GM11168 (cell line): ENCODE measurements at regions not wholly inside any gene's neighbourhood (a gene's known extent, or its start where the extent isn't known, plus 50 kb on each side); places are given as distances from the start of the nearest gene placed in this dataset.

Experiments used
- in situ Hi-C: fragments of 300-500 bp; cut with MboI; formaldehyde crosslinking; loops from one replicate; pipeline ENCODE4 v1.12.0; 2022; ENCODE audit warnings: low sequenced_read_pairs; ENCODE audit not compliant: unreplicated experiment

- in situ Hi-C loops: loop anchor here (25.0 kb wide), 1 partner anchor 275 kb away; no protein-coding TSS in a partner anchor
These were observed 114.4 kb downstream of the ZFP36L2 start for GRCh38 chr2:43111788-43112554.

DNA sequence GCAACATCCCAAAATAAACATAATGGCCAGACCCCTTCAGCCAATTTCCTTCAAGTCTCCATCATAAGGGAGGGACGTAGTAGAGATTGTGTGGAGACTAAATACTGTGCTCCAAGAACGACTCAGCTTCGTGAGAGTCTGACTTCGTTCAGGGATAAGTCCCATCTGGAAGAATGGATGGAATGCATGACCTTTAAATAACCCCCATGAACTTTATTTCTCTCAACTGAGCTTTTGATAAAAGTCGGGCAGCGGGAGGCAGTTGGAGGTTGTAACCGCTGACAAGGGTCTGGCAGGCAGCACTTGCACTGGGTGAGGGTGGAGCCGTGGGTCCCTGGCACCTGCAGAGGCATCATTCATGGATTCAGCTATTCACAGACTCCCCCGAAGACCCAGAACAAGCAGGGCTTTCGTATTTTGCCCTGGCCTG, 115.9 kb downstream of the ZFP36L2 start:
- in situ Hi-C loops: loop anchor here (25.0 kb wide), 1 partner anchor 273 kb away; no protein-coding TSS in a partner anchor

GRCh38 chr2:43109261-43109743, 117.1 kb downstream of the ZFP36L2 start:
- in situ Hi-C loops: loop anchor here (25.0 kb wide), 1 partner anchor 272 kb away; no protein-coding TSS in a partner anchor

GRCh38 chr2:43107679-43108078, 118.7 kb downstream of the ZFP36L2 start:
- in situ Hi-C loops: loop anchor here (25.0 kb wide), 1 partner anchor 270 kb away; no protein-coding TSS in a partner anchor

GRCh38 chr2:43106559-43107527, 119.6 kb downstream of the ZFP36L2 start:
- in situ Hi-C loops: loop anchor here (25.0 kb wide), 1 partner anchor 270 kb away; no protein-coding TSS in a partner anchor

DNA sequence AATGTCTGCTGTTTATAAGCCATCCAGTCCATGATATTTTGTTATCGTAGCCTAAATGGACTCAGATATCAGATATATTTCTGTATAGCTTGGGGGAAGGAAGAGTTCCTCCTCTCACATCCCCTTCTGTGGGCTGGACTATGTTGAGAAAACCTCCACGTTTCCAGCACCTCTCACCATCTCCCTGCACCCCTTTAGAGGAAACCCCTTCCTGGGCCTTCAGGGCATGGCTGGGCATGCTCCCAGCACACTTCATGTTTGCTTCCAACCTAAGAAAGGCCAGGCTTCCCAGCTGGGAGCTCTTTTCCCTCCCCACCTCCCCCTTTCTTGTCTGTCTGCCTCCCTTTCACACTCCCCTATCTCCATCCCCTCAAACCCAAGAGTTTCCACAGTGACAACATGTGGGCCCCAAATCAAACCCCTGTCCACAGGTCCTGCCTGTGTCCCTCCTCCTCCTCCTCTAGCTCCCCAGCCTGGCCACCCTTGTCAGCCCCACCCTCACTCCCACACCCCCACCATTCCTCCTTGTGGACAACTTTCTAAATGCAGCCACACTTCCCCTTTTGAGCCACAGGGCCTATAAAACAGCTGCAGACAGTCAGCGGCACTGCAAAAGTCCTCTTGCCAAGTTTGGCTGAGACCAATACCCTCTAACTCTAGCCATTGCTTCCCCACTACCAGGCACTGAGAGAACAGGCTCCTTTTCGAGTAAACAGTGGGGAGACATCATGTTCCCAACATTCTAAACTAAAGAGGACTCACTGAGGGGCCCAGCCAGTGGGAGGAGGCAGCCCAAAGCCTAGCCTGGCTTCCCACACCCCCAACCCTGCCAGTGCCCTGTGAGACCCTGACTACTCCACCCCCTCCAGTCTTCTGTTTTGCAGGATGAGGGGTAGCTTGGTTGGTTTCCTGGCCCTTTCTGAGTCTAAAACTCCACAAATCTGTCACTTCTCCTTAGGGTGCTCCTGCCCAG, 120.5 kb downstream of the ZFP36L2 start:
- in situ Hi-C loops: loop anchor here (25.0 kb wide), 1 partner anchor 269 kb away; no protein-coding TSS in a partner anchor

GRCh38 chr2:43104763-43105162, 121.6 kb downstream of the ZFP36L2 start:
- in situ Hi-C loops: loop anchor here (25.0 kb wide), 1 partner anchor 267 kb away; no protein-coding TSS in a partner anchor

DNA sequence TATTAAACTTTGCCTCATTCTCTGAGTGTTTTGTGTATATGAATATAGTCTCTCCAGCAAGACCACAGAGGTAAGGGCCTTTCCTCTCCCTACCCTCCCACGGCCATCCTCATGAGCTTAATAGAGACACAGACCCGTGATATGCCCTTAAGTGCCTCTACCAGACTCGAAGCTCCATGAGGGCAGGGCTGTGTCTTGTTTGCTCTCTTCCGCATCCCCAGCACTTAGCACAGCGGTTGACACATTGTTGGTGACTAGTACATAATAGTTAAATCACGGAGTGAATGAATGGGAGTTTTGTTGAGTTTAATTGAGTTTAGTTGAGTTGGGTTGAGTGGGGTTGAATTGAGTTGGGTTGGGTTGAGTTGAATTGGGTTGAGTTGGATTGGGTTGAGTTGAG, 122.3 kb downstream of the ZFP36L2 start:
- in situ Hi-C loops: loop anchor here (25.0 kb wide), 1 partner anchor 267 kb away; no protein-coding TSS in a partner anchor

- in situ Hi-C loops: loop anchor here (25.0 kb wide), 1 partner anchor 266 kb away; no protein-coding TSS in a partner anchor
These were observed 123.4 kb downstream of the ZFP36L2 start for GRCh38 chr2:43103093-43103404.

GRCh38 chr2:43102366-43103092, 123.9 kb downstream of the ZFP36L2 start:
- in situ Hi-C loops: loop anchor here (25.0 kb wide), 1 partner anchor 265 kb away; no protein-coding TSS in a partner anchor

DNA sequence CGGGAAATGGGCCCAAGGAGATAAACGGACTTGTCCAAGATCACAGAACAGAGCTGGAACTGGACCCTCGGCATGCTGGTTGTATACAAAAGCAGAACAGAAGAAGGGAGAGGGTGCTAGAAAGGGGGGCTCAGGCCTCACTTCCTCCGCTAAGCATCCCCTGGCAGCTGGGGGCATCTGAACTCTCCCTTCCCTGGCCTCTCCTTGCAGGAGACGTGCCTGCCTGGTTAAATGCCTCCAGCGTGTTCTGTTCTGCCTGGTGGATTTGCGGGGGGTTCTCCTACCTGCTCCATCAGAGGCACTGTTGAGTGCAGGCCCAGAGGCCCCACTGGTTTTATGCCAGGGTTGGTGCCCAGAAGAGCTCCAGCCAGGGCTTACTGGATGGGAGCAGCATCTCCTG, 124.7 kb downstream of the ZFP36L2 start:
- in situ Hi-C loops: loop anchor here (25.0 kb wide), 1 partner anchor 264 kb away; no protein-coding TSS in a partner anchor

- in situ Hi-C loops: loop anchor here (25.0 kb wide), 1 partner anchor 264 kb away; no protein-coding TSS in a partner anchor
These were observed 125.3 kb downstream of the ZFP36L2 start for GRCh38 chr2:43100883-43101662.

DNA sequence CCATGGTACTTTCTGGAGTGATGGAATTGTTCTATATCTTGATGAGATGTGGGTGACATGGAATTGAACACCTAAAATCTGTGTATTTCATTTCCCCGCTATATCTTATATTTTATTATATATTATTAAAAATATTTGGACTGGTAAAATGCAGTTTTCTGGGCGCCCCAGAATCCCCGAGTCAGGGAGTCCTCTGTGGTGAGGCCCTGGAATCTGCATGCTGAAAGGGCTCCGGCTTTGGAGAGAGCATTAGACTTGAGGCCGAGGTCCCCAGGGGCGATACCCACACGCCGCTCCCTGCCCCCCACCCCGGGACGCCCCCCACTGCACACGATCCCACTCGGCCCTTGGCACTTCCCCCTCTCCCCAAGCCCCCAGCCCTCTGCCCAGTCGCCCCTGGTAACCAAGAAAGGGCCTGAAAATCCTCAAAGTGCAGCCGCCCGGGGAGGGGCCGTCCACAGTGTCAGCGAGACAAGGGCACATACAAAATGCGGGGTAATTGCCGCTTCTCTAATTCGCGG, 126.0 kb downstream of the ZFP36L2 start:
- in situ Hi-C loops: loop anchor here (25.0 kb wide), 1 partner anchor 263 kb away; no protein-coding TSS in a partner anchor

DNA sequence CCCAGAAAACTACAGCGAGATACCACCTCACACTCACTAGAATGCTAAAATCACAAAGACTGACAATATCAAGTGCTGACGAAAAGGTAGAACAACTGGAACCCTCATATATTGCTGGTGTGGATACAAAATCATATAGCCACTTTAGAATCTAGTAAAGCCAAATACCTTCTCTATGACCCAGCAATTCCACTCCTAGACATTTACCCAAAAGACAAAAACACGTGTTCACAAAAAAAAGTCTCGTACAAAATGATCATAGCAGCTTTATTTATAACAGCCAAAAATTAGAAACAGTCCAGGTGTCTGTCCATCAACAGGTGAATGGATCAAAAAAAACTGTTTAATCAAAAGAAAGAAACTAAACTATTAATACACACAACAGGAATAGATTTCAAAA, 126.6 kb downstream of the ZFP36L2 start:
- in situ Hi-C loops: loop anchor here (25.0 kb wide), 1 partner anchor 262 kb away; no protein-coding TSS in a partner anchor

GRCh38 chr2:43098539-43098938, 127.9 kb downstream of the ZFP36L2 start:
- in situ Hi-C loops: no loop called here

GRCh38 chr2:43097644-43098408, 128.6 kb downstream of the ZFP36L2 start:
- in situ Hi-C loops: no loop called here
